Endodermal cell (in vitro differentiated cells): ENCODE measurements at regions not wholly inside any gene's neighbourhood (a gene's known extent, or its start where the extent isn't known, plus 50 kb on each side); places are given as distances from the start of the nearest gene placed in this dataset.

Experiments
- DNase-seq: peaks from one replicate; pipeline ENCODE4 v3.0.0-alpha.2; 2017
- H3K27ac ChIP-seq: 2 replicates; pipeline ENCODE4 v1.5.1; 2013; ENCODE audit warnings: mild to moderate bottlenecking, low read depth, low read length, moderate library complexity
- H3K27me3 ChIP-seq: 2 replicates; pipeline ENCODE4 v1.6.1; 2013; ENCODE audit warnings: mild to moderate bottlenecking, low read length, moderate library complexity; ENCODE audit not compliant: insufficient read depth, control insufficient read depth, poor library complexity, severe bottlenecking
- H3K36me3 ChIP-seq: 2 replicates; pipeline ENCODE4 v1.7.0; 2013; ENCODE audit warnings: mild to moderate bottlenecking, low read length, moderate library complexity; ENCODE audit not compliant: control insufficient read depth, insufficient read depth
- H3K4me1 ChIP-seq: one replicate; pipeline ENCODE4 v1.7.0; 2013; ENCODE audit warnings: low read length; ENCODE audit not compliant: control insufficient read depth, insufficient read depth
- H3K4me3 ChIP-seq: 2 replicates; pipeline ENCODE4 v1.5.1; 2013; ENCODE audit warnings: mild to moderate bottlenecking, low read length, moderate library complexity
- H3K9ac ChIP-seq: 2 replicates; pipeline ENCODE4 v1.6.1; 2013; ENCODE audit warnings: mild to moderate bottlenecking, low read length, moderate library complexity; ENCODE audit not compliant: poor library complexity, severe bottlenecking; ENCODE audit errors: extremely low read depth
- H3K9me3 ChIP-seq: 2 replicates; pipeline ENCODE4 v1.6.1; 2013; ENCODE audit warnings: mild to moderate bottlenecking, low read length, moderate library complexity; ENCODE audit not compliant: control insufficient read depth
- H3K27ac Mint-ChIP-seq: 2 replicates; pipeline ENCODE4 v1.8.0; 2020; ENCODE audit warnings: mixed read lengths
- H3K27me3 Mint-ChIP-seq: 2 replicates; pipeline ENCODE4 v1.8.0; 2021; ENCODE audit warnings: mild to moderate bottlenecking, mixed read lengths; ENCODE audit not compliant: insufficient read depth
- H3K36me3 Mint-ChIP-seq: 2 replicates; pipeline ENCODE4 v1.8.0; 2020; ENCODE audit warnings: low read depth, mixed read lengths
- H3K4me1 Mint-ChIP-seq: 2 replicates; pipeline ENCODE4 v1.8.0; 2020; ENCODE audit warnings: mixed read lengths
- H3K4me3 Mint-ChIP-seq: 2 replicates; pipeline ENCODE4 v1.8.0; 2020; ENCODE audit warnings: mild to moderate bottlenecking, moderate library complexity, mixed read lengths
- H3K9me3 Mint-ChIP-seq: 2 replicates; pipeline ENCODE4 v1.8.0; 2020; ENCODE audit warnings: mild to moderate bottlenecking, mixed read lengths
- CTCF ChIP-seq: fragments of 200-600 bp; sonication (generic); conservative IDR thresholded peaks from 2 replicates; pipeline ENCODE4 v1.5.0; 2021; ENCODE audit warnings: antibody characterized with exemption, mild to moderate bottlenecking
- WGBS, 2 experiments: methylation state at CpG; one replicate each; pipeline versions ENCODE4 v1.1.5 to v1.1.7; 2013; ENCODE audit warnings: missing lambda C conversion rate in 2 of 2, mixed read lengths in 1 of 2; ENCODE audit not compliant: insufficient coverage in 1 of 2, insufficient read length in 1 of 2; 5-methylcytosine and 5-hydroxymethylcytosine counted together

GRCh38 chr16:17568239-17568638 lies 97.5 kb upstream of the XYLT1 start:
- Histone ChIP-seq H3K9me3 (no peaks in the 10 kb centered on the region), H3K27me3 (no peaks in the 10 kb centered on the region), H3K4me3 (no peak overlapping the region), H3K36me3 (no peaks in the 10 kb centered on the region), H3K4me1 (no peaks in the 10 kb centered on the region), H3K27ac (no peak overlapping the region), H3K9ac (no peak overlapping the region)
- no peak overlapping the region for H3K4me3 Mint-ChIP-seq
- no peak for DNase-seq
- peaks cover 2% of the 10 kb centered on the region for H3K27me3 Mint-ChIP-seq
- H3K27ac Mint-ChIP-seq: no peak overlapping the region
- no peak for TF ChIP-seq CTCF
- no peaks in the 10 kb centered on the region for H3K36me3 Mint-ChIP-seq
- no peaks in the 10 kb centered on the region for H3K4me1 Mint-ChIP-seq
- peaks cover 3% of the 10 kb centered on the region for H3K9me3 Mint-ChIP-seq
- 87 to 91% methylated on average over 7 of the region's 7 CpGs for WGBS, 2 experiments

GRCh38 chr16:17567455-17567854 lies 96.7 kb upstream of the XYLT1 start:
- 92 to 94% methylated on average over 3 to 6 of the region's 7 CpGs for WGBS, 2 experiments
- Histone ChIP-seq H3K4me1 (no peaks in the 10 kb centered on the region), H3K4me3 (no peak overlapping the region), H3K9me3 (no peaks in the 10 kb centered on the region), H3K36me3 (no peaks in the 10 kb centered on the region), H3K27me3 (no peaks in the 10 kb centered on the region), H3K9ac (no peak overlapping the region), H3K27ac (no peak overlapping the region)
- no peaks in the 10 kb centered on the region for H3K4me1 Mint-ChIP-seq
- H3K4me3 Mint-ChIP-seq: no peak overlapping the region
- peaks cover 2% of the 10 kb centered on the region for H3K27me3 Mint-ChIP-seq
- no peak for DNase-seq
- no peak for TF ChIP-seq CTCF
- H3K36me3 Mint-ChIP-seq: no peaks in the 10 kb centered on the region
- H3K9me3 Mint-ChIP-seq: peaks cover 3% of the 10 kb centered on the region
- no peak overlapping the region for H3K27ac Mint-ChIP-seq

GRCh38 chr16:17566656-17567450 lies 96.1 kb upstream of the XYLT1 start:
- no peak overlapping the region for H3K4me3 Mint-ChIP-seq
- H3K4me3 ChIP-seq: no peak overlapping the region
- no peaks in the 10 kb centered on the region for H3K36me3 ChIP-seq
- H3K9ac ChIP-seq: no peak overlapping the region
- H3K36me3 Mint-ChIP-seq: no peaks in the 10 kb centered on the region
- no peak overlapping the region for H3K27ac Mint-ChIP-seq
- peaks cover 3% of the 10 kb centered on the region for H3K9me3 Mint-ChIP-seq
- WGBS, 2 experiments: 89 to 96% methylated on average over 4 to 6 of the region's 6 CpGs
- DNase-seq: no peak
- no peaks in the 10 kb centered on the region for H3K9me3 ChIP-seq
- H3K27me3 ChIP-seq: no peaks in the 10 kb centered on the region
- H3K4me1 Mint-ChIP-seq: no peaks in the 10 kb centered on the region
- TF ChIP-seq CTCF: no peak
- peaks cover 2% of the 10 kb centered on the region for H3K27me3 Mint-ChIP-seq
- no peaks in the 10 kb centered on the region for H3K4me1 ChIP-seq
- no peak overlapping the region for H3K27ac ChIP-seq
